H4 (cell line): ENCODE measurements at regions not wholly inside any gene's neighbourhood (a gene's known extent, or its start where the extent isn't known, plus 50 kb on each side); places are given as distances from the start of the nearest gene placed in this dataset.

ENCODE experiments used
- DNase-seq: peaks from one replicate; pipeline ENCODE4 v3.0.0-alpha.2; 2015; ENCODE audit warnings: low spot score

GRCh38 chr17:79680318-79680695 is 50.4 kb upstream of the ENPP7 start:
- no peak for DNase-seq

- no peak for DNase-seq
Measured at GRCh38 chr17:79679631-79680317, 51.0 kb upstream of the ENPP7 start.

GRCh38 chr17:79678736-79679255 is 51.9 kb upstream of the ENPP7 start:
- no peak for DNase-seq

GRCh38 chr17:79678091-79678735 is 52.5 kb upstream of the ENPP7 start:
- no peak for DNase-seq

- DNase-seq, result no peak
Measured at GRCh38 chr17:79677646-79678045, 53.1 kb upstream of the ENPP7 start.

- no peak for DNase-seq
Measured at GRCh38 chr17:79676796-79677195, 53.9 kb upstream of the ENPP7 start.

- no peak for DNase-seq
Measured at GRCh38 chr17:79675413-79675725, 55.4 kb upstream of the ENPP7 start.

- no peak for DNase-seq
Measured at GRCh38 chr17:79674506-79675412, 56.0 kb upstream of the ENPP7 start.

- DNase-seq, result no peak
Measured at GRCh38 chr17:79673517-79673916, 57.2 kb upstream of the ENPP7 start.

GRCh38 chr17:79672496-79672895 is 58.2 kb upstream of the ENPP7 start:
- no peak for DNase-seq

- no peak for DNase-seq
Measured at GRCh38 chr17:79671085-79671694, 59.6 kb upstream of the ENPP7 start.

GRCh38 chr17:79670537-79671084 is 59.8 kb upstream of the RBFOX3 start:
- no peak for DNase-seq

GRCh38 chr17:79669861-79670260 is 59.0 kb upstream of the RBFOX3 start:
- DNase-seq, result no peak

GRCh38 chr17:79668344-79669250 is 57.7 kb upstream of the RBFOX3 start:
- DNase-seq, result no peak

GRCh38 chr17:79667746-79668145 is 56.9 kb upstream of the RBFOX3 start:
- DNase-seq, result no peak

GRCh38 chr17:79667121-79667715 is 56.4 kb upstream of the RBFOX3 start:
- no peak for DNase-seq

- DNase-seq, result no peak
Measured at GRCh38 chr17:79666111-79666510, 55.3 kb upstream of the RBFOX3 start.

GRCh38 chr17:79664930-79665737 is 54.3 kb upstream of the RBFOX3 start:
- DNase-seq, result peak; percentile 37

- no peak for DNase-seq
Measured at GRCh38 chr17:79661292-79662041, 50.6 kb upstream of the RBFOX3 start.
